HL-60 (cell line): ENCODE measurements at regions not wholly inside any gene's neighbourhood (a gene's known extent, or its start where the extent isn't known, plus 50 kb on each side); places are given as distances from the start of the nearest gene placed in this dataset.

Experiments
- CTCF ChIP-seq: IDR thresholded peaks from one replicate; pipeline ENCODE4 v1.5.1; 2011; ENCODE audit warnings: low read length, control low read depth, inconsistent platforms; ENCODE audit not compliant: insufficient read depth
- GABPA ChIP-seq: IDR thresholded peaks from 2 replicates; pipeline ENCODE4 v1.6.1; 2012; ENCODE audit warnings: low read depth
- POLR2AphosphoS5 ChIP-seq: IDR thresholded peaks from 2 replicates; pipeline ENCODE4 v1.6.1; 2012; ENCODE audit warnings: low read depth
- REST ChIP-seq: IDR thresholded peaks from 2 replicates; pipeline ENCODE4 v1.6.1; 2012; ENCODE audit warnings: low read depth; ENCODE audit not compliant: insufficient replicate concordance
- SPI1 ChIP-seq: IDR thresholded peaks from 2 replicates; pipeline ENCODE4 v1.6.1; 2012; ENCODE audit warnings: low read depth, mild to moderate bottlenecking, borderline replicate concordance

- no peak for TF ChIP-seq POLR2AphosphoS5
- TF ChIP-seq REST = no peak
- TF ChIP-seq CTCF = no peak
- no peak for TF ChIP-seq GABPA
- no peak for TF ChIP-seq SPI1
These were observed 1028.5 kb upstream of the PHF14 start for GRCh38 chr7:9945131-9945530.
